ENCODE measurements at regions not wholly inside any gene's neighbourhood (a gene's known extent, or its start where the extent isn't known, plus 50 kb on each side); places are given as distances from the start of the nearest gene placed in this dataset.

- in situ Hi-C loops (cut with HindIII; ENCODE audit: low sequenced_read_pairs), result no loop called here
- no peak for DNase-seq (ENCODE audit: low read depth)
- TF ChIP-seq, protein P1, sequence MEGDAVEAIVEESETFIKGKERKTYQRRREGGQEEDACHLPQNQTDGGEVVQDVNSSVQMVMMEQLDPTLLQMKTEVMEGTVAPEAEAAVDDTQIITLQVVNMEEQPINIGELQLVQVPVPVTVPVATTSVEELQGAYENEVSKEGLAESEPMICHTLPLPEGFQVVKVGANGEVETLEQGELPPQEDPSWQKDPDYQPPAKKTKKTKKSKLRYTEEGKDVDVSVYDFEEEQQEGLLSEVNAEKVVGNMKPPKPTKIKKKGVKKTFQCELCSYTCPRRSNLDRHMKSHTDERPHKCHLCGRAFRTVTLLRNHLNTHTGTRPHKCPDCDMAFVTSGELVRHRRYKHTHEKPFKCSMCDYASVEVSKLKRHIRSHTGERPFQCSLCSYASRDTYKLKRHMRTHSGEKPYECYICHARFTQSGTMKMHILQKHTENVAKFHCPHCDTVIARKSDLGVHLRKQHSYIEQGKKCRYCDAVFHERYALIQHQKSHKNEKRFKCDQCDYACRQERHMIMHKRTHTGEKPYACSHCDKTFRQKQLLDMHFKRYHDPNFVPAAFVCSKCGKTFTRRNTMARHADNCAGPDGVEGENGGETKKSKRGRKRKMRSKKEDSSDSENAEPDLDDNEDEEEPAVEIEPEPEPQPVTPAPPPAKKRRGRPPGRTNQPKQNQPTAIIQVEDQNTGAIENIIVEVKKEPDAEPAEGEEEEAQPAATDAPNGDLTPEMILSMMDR (IDR thresholded peaks at IDR 0.05; ENCODE audit: low read depth, low read length, missing control alignments), result no peak
- no peak overlapping the region for H3K4me3 ChIP-seq (ENCODE audit: low read depth, low read length)
Observed at GRCh38 chr6:139705284-139705683, 330.8 kb upstream of the CITED2 start.

DNA sequence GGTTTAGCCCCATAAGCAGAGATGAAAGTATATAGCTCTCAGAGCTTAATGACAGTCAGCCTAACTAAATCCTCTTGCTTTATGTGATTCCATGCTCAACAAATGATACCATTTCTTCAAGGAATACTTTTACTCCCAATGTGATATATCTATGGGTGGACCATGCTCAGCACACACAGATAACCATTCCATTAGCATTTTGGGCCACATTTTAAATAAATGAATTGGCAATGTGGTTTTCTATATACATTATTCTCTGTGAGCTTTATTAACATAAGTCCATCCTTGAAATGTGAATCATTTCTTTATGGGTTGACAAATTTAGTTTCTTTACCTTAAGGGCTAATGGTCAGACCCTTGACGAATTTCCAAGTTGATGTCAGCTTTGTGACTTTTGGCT, 329.3 kb upstream of the CITED2 start:
- in situ Hi-C loops (cut with HindIII; ENCODE audit: low sequenced_read_pairs), result no loop called here
- TF ChIP-seq, protein P1 (IDR thresholded peaks at IDR 0.05; ENCODE audit: low read depth, low read length, missing control alignments), result no peak
- DNase-seq (ENCODE audit: low read depth), result no peak
- no peak overlapping the region for H3K4me3 ChIP-seq (ENCODE audit: low read depth, low read length)

DNA sequence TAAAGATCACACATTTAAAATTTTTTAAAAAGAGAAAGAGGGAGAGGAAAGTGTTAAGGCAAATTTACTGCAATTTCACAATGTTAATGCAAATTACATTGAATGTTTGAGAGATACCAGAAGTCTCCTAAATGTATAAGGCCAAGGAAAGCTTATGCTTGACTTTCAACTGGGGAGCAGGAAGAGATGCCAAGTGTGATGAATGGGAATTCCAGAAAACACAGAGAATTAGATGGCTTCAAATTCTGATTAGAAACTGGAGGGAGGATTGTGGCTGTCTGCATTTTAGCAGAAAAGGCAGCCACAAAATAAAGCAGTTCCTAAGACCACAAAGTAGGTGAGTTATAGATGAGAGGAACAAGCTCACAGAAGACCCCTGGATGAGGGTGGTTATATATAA, 328.3 kb upstream of the CITED2 start:
- H3K4me3 ChIP-seq (ENCODE audit: low read depth, low read length), result no peak overlapping the region
- in situ Hi-C loops (cut with HindIII; ENCODE audit: low sequenced_read_pairs), result no loop called here
- TF ChIP-seq, protein P1 (IDR thresholded peaks at IDR 0.05; ENCODE audit: low read depth, low read length, missing control alignments), result no peak
- no peak for DNase-seq (ENCODE audit: low read depth)

DNA sequence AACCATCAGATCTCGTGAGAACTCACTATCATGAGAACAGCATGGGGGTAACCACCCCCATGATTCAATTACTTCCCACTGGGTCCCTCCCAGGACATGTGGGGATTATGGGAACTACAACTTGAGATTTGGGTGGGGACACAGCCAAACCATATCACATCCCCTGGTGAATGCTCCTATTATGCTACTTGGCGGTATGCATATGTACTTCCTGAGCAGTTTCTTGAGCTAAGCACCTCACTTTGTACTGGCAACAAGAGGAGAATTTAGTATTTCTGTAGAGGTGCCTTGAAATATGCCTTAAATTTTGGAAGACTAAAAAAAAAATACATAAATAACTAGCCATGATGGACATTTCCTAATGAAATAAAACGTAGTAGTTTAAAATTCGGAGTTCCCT, 327.2 kb upstream of the CITED2 start:
- no peak overlapping the region for H3K4me3 ChIP-seq (ENCODE audit: low read depth, low read length)
- TF ChIP-seq, protein P1 (IDR thresholded peaks at IDR 0.05; ENCODE audit: low read depth, low read length, missing control alignments), result no peak
- in situ Hi-C loops (cut with HindIII; ENCODE audit: low sequenced_read_pairs), result no loop called here
- DNase-seq (ENCODE audit: low read depth), result no peak

- DNase-seq (ENCODE audit: low read depth), result no peak
- TF ChIP-seq, protein P1 (IDR thresholded peaks at IDR 0.05; ENCODE audit: low read depth, low read length, missing control alignments), result no peak
- in situ Hi-C loops (cut with HindIII; ENCODE audit: low sequenced_read_pairs), result no loop called here
- H3K4me3 ChIP-seq (ENCODE audit: low read depth, low read length), result no peak overlapping the region
Observed at GRCh38 chr6:139701003-139701402, 326.6 kb upstream of the CITED2 start.

DNA sequence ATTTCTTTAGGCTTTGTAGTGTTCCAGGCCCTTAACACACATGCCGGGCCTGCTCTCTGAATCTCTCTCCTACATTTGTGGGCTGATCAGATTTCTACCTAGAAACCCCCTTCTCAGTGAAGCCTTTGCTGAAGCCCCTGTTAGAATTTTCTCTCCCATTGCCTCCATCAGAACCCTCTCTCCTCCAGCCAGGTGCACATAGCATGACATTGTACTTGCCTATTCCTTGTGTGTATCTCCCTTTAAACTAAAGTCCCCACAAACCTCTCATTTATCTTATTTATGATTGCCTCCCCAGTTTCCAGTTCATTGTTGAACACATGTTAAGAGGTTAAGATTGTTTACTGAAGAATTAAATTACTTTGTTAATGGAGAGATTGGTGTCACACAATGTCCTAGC, 325.5 kb upstream of the CITED2 start:
- H3K4me3 ChIP-seq (ENCODE audit: low read depth, low read length), result no peak overlapping the region
- DNase-seq (ENCODE audit: low read depth), result no peak
- TF ChIP-seq, protein P1 (IDR thresholded peaks at IDR 0.05; ENCODE audit: low read depth, low read length, missing control alignments), result no peak
- in situ Hi-C loops (cut with HindIII; ENCODE audit: low sequenced_read_pairs), result no loop called here

DNA sequence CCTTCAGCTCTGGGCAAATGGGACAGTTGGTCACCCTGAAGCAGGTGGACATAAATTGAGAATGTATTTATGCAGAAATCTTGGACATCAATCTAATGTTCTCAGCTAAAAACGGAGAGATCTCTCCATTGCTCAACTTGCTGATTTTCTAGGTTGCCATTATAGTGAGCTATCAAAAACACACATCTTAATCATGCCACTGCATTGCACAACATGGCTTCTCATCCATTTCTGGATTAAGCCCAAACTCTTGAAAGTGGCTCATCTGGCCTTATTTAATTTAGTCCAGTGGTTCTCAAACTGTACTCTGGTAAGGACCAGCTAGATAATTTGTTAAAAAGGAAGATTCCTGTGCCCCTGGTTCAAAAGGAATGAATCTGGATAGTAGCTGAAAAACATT, 324.9 kb upstream of the CITED2 start:
- in situ Hi-C loops (cut with HindIII; ENCODE audit: low sequenced_read_pairs), result no loop called here
- DNase-seq (ENCODE audit: low read depth), result no peak
- H3K4me3 ChIP-seq (ENCODE audit: low read depth, low read length), result no peak overlapping the region
- TF ChIP-seq, protein P1 (IDR thresholded peaks at IDR 0.05; ENCODE audit: low read depth, low read length, missing control alignments), result no peak
